Aorta (tissue), 5 donors: ENCODE measurements at regions not wholly inside any gene's neighbourhood (a gene's known extent, or its start where the extent isn't known, plus 50 kb on each side); places are given as distances from the start of the nearest gene placed in this dataset.

Source experiments
- ATAC-seq: fragments of 200-7000 bp; cut with Tn5 transposase; one replicate; pipeline ENCODE4 v1.9.1; 2022; ENCODE audit warnings: moderate library complexity; ENCODE audit not compliant: low FRiP score
- DNase-seq, 2 donors: peaks; one replicate each; pipeline ENCODE4 v3.0.0-alpha.2; 2020
- H3K27ac ChIP-seq, 2 donors: one replicate each; pipeline ENCODE4 v1.5.1; 2013; ENCODE audit warnings: low read length in 2 of 2, mild to moderate bottlenecking in 2 of 2, moderate library complexity in 2 of 2, control low read depth in 1 of 2, inconsistent platforms in 1 of 2, low read depth in 1 of 2
- H3K27me3 ChIP-seq, 2 donors: one replicate each; pipeline ENCODE4 v1.6.1; 2013; ENCODE audit warnings: control low read depth in 1 of 2, low read length in 1 of 2, mild to moderate bottlenecking in 1 of 2, moderate library complexity in 1 of 2; ENCODE audit not compliant: insufficient read depth in 2 of 2, control insufficient read depth in 1 of 2
- H3K36me3 ChIP-seq, 2 donors: one replicate each; pipeline ENCODE4 v1.6.1; 2013; ENCODE audit warnings: control low read depth in 1 of 2, low read length in 1 of 2, mild to moderate bottlenecking in 1 of 2; ENCODE audit not compliant: insufficient read depth in 2 of 2, control insufficient read depth in 1 of 2
- H3K4me1 ChIP-seq, 2 donors: one replicate each; pipeline ENCODE4 v1.6.1; 2013; ENCODE audit warnings: low read length in 2 of 2, control low read depth in 1 of 2, mild to moderate bottlenecking in 1 of 2, moderate library complexity in 1 of 2; ENCODE audit not compliant: insufficient read depth in 2 of 2, control insufficient read depth in 1 of 2
- H3K4me3 ChIP-seq, 2 donors: one replicate each; pipeline ENCODE4 v1.5.1; 2013; ENCODE audit warnings: low read length in 2 of 2, control low read depth in 1 of 2, mild to moderate bottlenecking in 1 of 2
- H3K9me3 ChIP-seq: one replicate; pipeline ENCODE4 v1.6.1; 2013; ENCODE audit warnings: mild to moderate bottlenecking, low read length; ENCODE audit not compliant: control insufficient read depth
- WGBS, 2 donors: extraction: QIAGEN DNeasy Blood & Tissue Kit; methylation state at CpG; one replicate each; pipeline ENCODE4 v1.1.7; 2013; 5-methylcytosine and 5-hydroxymethylcytosine counted together
- intact Hi-C, 2 donors: fragments of 100-400 bp; cut with DNase I; formaldehyde crosslinking; loops; one replicate each; pipeline versions ENCODE4 v1.14.2 to v1.15.0; 2022
- donor health status: healthy with polysubstance abuse.
- donor health status: Bipolar disorder and iron deficiency.
- donor health status: DM: no; HTN: no; CAD: no.
- donor health status: DM: no; HTN: no; CAD: no.
- donor health status: DM: yes; HTN: yes; CAD: no.

- Histone ChIP-seq H3K27ac (no peak overlapping the region), H3K4me3 (no peak overlapping the region), H3K27me3 (no peaks in the 10 kb centered on the region), H3K4me1 (no peaks in the 10 kb centered on the region), H3K9me3 (no peaks in the 10 kb centered on the region), H3K36me3 (no peaks in the 10 kb centered on the region)
- intact Hi-C loops, result no loop called here
- WGBS, 2 donors, result 74 to 84% methylated on average over 9 of the region's 9 CpGs
- peak in 1 of 2 donors; percentile 71 for DNase-seq
- ATAC-seq, result no peak
Observed at GRCh38 chr10:124296121-124296812, 122.5 kb downstream of the OAT start.

GRCh38 chr10:124294811-124295770, 123.6 kb downstream of the OAT start:
- no peak for ATAC-seq
- intact Hi-C loops, result no loop called here
- Histone ChIP-seq H3K36me3 (no peaks in the 10 kb centered on the region), H3K27ac (no peak overlapping the region), H3K4me1 (no peaks in the 10 kb centered on the region), H3K4me3 (no peak overlapping the region), H3K27me3 (no peaks in the 10 kb centered on the region), H3K9me3 (no peaks in the 10 kb centered on the region)
- 96% methylated on average over 22 of the region's 22 CpGs for WGBS, 2 donors
- peak in 1 of 2 donors; percentile 63 for DNase-seq

DNA sequence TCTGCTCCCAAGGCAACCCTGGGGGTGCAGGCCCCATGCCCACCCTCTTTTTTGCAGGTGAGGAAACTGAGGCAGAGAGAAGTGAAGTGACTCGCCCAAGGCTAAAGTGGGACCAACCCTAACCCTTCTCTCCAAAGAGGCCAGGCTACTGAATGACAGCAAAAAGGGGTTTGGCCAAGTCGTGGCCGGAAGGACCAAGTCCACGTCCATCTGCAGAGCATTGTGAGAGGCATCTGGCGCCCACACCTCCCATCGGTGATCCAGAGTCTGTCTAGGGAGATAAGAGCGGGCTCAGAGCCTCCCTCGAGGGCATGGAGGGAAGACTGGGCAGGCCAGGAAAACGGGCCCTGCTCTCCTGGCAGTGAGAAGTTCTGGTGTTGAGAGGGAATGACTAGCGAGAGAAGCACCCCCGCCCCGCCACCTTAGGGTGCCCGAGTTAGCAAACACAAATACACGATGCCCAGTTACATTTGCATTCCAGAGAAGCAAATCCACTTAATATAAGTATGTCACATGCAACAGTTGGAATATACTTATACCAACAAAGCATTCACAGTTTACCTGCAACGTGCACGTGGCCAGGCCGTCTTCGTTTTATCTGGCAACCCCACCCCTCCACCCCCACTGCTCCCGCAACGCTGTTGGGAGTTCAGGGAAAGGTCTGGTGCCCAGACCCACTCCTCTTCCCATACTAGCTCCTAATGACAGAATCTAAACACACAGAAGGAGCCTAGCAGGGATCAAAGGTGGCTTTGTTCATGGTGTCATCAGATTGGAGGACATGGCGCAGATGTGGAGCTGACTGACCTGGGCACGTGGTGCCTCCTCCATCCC, 124.9 kb downstream of the OAT start:
- no peaks in the 10 kb centered on the region for H3K27me3 ChIP-seq
- WGBS, 2 donors, result 93 to 94% methylated on average over 22 of the region's 22 CpGs
- intact Hi-C loops, result no loop called here
- H3K27ac ChIP-seq, result no peak overlapping the region
- no peak overlapping the region for H3K4me3 ChIP-seq
- H3K36me3 ChIP-seq, result no peaks in the 10 kb centered on the region
- DNase-seq, result peak in 1 of 2 donors; percentile 47
- no peak for ATAC-seq
- H3K4me1 ChIP-seq, result no peaks in the 10 kb centered on the region
- no peaks in the 10 kb centered on the region for H3K9me3 ChIP-seq

GRCh38 chr10:124292911-124293615, 125.7 kb downstream of the OAT start:
- Histone ChIP-seq H3K27ac (no peak overlapping the region), H3K36me3 (no peaks in the 10 kb centered on the region), H3K4me3 (no peak overlapping the region), H3K9me3 (no peaks in the 10 kb centered on the region), H3K27me3 (no peaks in the 10 kb centered on the region), H3K4me1 (no peaks in the 10 kb centered on the region)
- 86 to 92% methylated on average over 17 of the region's 17 CpGs for WGBS, 2 donors
- DNase-seq (peak in 1 of 2 donors; percentile 67), ATAC-seq (no peak)
- intact Hi-C loops, result no loop called here

DNA sequence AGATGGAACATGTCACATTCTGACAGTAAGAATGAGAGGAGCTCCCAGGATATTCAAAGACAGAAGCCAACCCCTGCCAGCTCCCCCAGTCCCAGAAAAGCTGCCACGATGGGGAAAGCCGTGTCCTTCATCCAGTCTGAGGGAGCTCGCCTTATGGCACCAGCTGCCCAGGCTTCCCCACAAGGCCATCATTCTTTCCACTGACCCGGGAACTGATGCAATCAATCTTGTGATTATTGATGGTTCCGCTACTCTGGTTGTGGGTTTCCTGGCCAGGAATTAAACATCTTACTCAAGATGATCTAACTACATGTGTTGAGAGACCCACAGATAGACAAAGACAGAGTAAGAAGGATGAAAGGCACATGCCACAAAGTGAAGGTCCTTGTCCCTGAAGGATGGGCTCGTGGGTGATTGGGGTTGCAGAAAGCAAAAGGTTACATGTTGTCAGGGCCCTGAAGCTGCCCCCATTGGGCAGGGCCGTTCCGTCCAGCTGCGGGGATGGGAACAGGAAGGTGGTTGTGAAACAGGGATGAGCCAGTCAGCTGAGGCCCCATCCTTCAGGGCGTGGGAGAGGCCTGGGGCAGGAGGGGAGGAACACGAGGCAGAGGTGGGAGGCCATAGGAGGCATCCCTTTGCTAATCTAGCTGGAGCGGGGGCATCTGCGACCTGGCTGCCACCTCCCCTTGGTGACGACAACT, 127.6 kb downstream of the OAT start:
- H3K4me3 ChIP-seq, result no peak overlapping the region
- 94% methylated on average over 14 of the region's 14 CpGs for WGBS, 2 donors
- no peaks in the 10 kb centered on the region for H3K9me3 ChIP-seq
- intact Hi-C loops, result no loop called here
- H3K36me3 ChIP-seq, result no peaks in the 10 kb centered on the region
- no peak overlapping the region for H3K27ac ChIP-seq
- ATAC-seq (peak; percentile 42), DNase-seq (peak; percentile 77 to 88)
- no peaks in the 10 kb centered on the region for H3K27me3 ChIP-seq
- H3K4me1 ChIP-seq, result no peaks in the 10 kb centered on the region

GRCh38 chr10:124289851-124290795, 128.6 kb downstream of the OAT start:
- 88 to 89% methylated on average over 18 of the region's 18 CpGs for WGBS, 2 donors
- H3K9me3 ChIP-seq, result no peaks in the 10 kb centered on the region
- H3K4me3 ChIP-seq, result no peak overlapping the region
- no peaks in the 10 kb centered on the region for H3K36me3 ChIP-seq
- ATAC-seq, result no peak
- peak; percentile 72 to 81 for DNase-seq
- H3K27ac ChIP-seq, result no peak overlapping the region
- no peaks in the 10 kb centered on the region for H3K27me3 ChIP-seq
- no peaks in the 10 kb centered on the region for H3K4me1 ChIP-seq
- intact Hi-C loops, result no loop called here
